HG03025 (cell line): ENCODE measurements at regions not wholly inside any gene's neighbourhood (a gene's known extent, or its start where the extent isn't known, plus 50 kb on each side); places are given as distances from the start of the nearest gene placed in this dataset.
"Not testable (repeated sequence)": the region's sequence is repeated elsewhere in the genome, so short reads cannot be mapped to it uniquely, and the experiment has no call there.

ENCODE experiments used
- ATAC-seq: cut with Tn5 transposase; IDR thresholded peaks from one replicate; pipeline ENCODE4 v1.9.1; 2021; ENCODE audit warnings: mild to moderate bottlenecking, moderate library complexity; ENCODE audit not compliant: unreplicated experiment, low FRiP score

- no peak for ATAC-seq
Measured at GRCh38 chr7:33776788-33777187, 128.6 kb upstream of the BMPER start.

- ATAC-seq = no peak
Measured at GRCh38 chr7:33778195-33778594, 127.1 kb upstream of the BMPER start.

- ATAC-seq = no peak
Measured at GRCh38 chr7:33779216-33779615, 126.1 kb upstream of the BMPER start.

- ATAC-seq = no peak
Measured at GRCh38 chr7:33781167-33781566, 124.2 kb upstream of the BMPER start.

- ATAC-seq = no peak
Measured at GRCh38 chr7:33781796-33782195, 123.5 kb upstream of the BMPER start.

DNA sequence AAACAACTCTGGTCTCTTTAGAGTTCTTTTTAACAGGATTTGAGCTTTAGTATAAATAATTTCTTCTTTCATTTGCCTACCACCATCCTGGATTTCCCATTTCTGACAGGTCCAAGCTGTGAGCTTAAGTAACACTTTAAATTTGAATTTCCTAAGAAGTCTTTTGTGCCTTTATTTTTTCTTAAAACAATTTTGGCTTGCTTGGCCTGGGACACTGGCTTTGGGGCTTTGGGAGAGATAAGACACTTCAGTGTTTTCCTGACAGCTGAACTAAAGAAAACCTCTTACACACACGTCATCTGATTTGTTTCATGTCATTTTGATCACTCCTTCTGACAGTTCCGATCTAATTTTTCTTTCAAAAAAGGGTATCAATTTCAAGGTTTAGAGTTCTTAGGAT, 121.3 kb upstream of the BMPER start:
- ATAC-seq = no peak

- ATAC-seq = no peak
Measured at GRCh38 chr7:33788531-33788930, 116.8 kb upstream of the BMPER start.

DNA sequence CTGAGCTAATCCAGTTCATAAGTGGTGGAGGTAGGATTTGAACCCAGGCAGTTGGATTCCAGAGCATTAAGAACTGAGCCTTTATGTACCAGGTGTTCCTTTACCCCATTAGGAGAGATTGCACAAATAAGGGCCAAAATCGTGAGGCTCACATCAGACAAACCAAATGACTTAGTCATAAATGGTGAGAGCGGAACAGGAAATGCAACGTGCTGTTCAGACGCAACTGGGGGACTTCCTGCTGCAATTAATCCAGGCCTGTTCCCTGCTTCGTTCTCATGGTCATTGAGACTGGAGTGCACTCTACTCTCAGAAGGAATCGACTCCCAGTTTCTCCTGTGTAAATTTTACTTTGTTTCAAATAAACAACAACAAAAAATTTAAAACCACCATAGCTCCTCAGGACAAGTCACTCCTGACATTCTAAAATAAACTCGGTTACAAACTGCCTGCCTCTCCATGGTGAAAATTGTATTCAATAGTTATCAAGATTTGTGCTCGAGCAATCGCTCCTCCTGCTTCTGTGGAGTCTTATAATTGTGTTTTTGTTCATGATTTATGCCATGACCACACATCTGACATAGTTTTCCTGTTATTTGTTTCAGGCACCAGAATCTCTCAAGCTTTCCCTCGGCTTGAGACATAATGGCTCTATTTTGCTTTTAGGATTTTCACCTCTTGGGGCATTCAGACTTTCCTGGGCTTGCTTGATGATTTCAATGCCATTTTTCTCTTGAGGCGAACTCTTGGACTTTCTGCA, 115.3 kb upstream of the BMPER start:
- ATAC-seq = no peak

DNA sequence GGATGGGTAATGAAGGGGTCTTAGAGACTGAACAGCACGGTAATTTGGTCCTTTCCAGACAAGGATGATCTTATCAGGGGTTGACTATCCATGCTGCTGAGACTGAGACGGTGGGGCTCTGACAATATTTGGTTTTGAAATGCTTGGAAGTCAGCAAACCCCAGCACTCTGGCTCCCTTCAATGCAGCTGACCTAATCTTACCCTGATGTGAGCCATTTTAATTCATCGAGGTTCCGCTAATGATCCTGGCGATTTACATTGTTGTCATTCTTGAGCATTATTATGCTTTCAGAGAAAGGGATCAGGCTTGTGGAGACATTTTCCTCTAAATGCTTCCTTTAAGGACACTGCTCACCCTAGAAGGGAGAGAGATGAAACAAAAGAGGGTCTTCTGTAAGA, 114.6 kb upstream of the BMPER start:
- ATAC-seq = no peak

GRCh38 chr7:33792041-33792440, 113.3 kb upstream of the BMPER start:
- ATAC-seq = no peak

DNA sequence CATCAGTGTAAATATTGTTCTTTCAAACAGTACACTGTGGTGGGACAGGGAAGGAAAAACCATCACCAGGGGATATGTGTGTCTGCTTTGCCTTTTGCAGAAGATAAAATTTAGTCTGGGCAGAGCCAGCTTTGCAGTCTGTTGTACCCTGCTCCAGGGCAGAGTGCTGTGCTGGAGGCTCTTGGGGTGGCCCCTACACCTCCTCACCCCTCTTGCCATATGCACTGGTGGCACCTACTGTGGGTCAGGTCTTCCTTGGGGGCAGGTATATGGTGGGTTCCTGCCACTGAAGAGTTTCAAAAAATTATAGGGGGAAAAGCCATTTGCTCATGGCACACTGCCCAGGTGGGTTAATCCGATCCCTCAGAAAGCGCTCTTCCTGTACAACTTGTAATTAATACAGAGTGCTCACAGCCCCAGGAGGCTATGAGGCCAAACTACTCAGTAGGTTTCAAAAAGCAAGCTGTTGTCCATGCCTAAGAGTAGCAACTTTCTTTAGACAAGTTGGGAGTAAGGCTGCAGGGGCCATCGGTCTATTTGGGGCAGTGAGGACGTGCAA, 112.7 kb upstream of the BMPER start:
- ATAC-seq = no peak

DNA sequence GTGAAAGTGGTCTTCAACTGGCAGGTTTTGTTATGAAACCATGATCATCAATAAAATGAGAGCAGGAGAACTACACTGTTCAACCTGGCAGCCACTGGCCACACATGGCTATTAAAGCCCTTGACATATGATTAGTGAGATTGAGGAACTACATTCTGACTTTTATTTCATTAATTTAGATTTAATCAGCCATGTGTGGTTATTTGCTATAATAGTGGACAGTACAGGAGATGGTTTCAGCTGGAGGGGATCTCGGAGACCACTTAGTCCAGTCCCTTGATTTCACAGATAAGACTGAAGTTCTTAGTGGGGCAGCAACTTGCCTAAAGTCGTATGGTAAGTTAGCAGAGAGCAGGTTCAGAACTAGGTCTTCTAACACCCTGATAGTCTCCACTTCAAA, 111.7 kb upstream of the BMPER start:
- ATAC-seq = no peak

DNA sequence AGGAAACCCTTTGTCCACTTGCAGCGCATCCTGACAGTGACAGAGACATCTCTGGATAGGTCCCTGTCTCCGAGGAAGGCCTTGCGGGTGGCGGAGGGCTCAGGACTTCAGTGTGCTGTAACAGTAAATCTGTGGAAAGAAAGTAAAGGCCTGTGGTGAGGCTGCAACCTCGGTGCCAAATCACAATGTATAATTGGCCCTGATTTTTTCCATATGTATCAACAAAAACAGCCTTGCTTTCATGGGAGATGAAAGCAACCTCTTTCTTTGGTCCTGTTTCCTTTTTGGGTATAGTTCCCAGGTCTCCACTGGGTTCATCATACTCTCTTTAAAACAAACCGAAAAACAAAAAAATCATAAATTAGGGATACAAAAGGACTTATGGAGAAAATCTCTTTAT, 110.9 kb upstream of the BMPER start:
- no peak for ATAC-seq

DNA sequence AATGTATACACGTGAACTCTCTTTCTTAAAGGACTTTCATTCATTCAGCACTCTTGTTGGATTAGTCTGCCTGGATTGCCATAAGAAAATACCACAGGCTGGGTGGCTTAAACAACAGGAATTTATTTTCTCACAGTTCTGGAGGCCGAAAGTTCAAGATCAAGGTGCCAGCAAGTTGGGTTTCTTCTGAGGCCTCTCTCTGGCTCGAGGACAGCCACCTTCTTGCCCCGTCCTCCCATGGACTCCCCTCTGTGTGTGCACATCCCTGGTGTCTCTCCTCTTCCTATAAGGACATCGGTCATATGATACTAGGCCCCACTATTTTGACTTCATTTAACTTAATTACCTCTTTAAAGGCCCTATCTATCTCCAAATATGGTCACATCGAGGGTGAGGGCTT, 110.4 kb upstream of the BMPER start:
- no peak for ATAC-seq

- no peak for ATAC-seq
Measured at GRCh38 chr7:33796538-33796937, 108.8 kb upstream of the BMPER start.

DNA sequence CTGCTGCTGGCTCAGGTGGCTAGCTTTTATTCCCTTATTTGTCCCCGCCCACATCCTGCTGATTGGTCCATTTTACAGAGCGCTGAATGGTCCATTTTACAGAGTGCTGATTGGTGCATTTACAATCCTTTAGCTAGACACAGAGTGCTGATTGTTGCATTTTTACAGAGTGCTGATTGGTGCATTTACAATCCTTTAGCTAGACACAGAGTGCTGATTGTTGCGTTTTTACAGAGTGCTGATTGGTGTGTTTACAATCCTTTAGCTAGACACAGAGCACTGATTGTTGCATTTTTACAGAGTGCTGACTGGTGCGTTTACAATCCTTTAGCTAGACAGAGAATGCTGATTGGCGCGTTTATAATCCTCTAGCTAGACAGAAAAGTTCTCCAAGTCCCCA, 107.8 kb upstream of the BMPER start:
- ATAC-seq = not testable (repeated sequence)

DNA sequence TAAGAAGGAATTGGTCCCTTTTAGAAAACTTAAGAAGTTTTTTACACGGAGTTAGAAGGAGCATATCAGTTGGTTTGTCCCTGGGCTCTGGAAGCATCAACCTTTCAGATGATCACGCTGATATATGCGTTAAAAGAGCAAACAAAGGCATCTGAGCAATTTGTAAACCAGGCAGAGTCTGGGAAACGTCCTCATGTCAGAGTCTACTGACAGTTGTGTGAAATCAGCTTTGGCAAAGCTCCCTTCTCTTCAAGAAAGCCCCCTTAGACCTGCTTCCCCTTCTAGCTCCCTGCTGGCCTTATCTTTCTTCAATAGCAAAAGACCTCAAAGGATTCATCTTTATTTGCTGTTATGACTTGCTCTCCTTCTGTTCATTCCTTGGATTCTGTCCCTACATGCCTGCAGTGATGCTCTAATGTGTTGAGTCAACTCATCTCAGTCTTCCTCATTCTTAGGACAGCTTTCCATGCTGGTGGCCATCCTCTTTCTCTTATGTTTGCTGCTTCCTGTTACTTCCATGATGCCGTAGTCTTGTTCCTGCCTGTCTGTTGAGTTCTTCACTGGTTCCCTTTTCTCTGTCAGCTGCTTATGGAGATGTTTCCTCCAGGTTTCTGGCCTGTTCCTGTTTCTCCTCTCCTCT, 106.5 kb upstream of the BMPER start:
- no peak for ATAC-seq

GRCh38 chr7:33799766-33800165, 105.6 kb upstream of the BMPER start:
- no peak for ATAC-seq

DNA sequence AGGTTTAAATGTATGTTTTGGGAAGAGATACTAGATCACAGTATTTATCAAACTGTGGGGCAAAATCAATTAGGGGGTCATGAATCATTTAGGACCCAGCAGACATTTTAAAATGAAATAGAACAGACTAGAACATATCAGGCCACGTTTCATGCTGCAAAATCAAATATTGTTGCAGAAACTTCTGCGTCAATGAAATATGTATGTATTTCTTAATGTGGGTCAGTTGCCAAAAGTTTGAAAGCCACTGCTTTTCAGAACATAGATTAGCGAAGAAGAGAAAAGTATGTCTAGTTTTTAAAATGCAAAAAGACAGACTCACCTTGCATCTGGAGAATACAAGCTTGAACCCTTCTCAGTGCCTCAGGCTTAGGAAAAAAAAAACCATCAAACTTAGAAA, 102.7 kb upstream of the BMPER start:
- no peak for ATAC-seq

DNA sequence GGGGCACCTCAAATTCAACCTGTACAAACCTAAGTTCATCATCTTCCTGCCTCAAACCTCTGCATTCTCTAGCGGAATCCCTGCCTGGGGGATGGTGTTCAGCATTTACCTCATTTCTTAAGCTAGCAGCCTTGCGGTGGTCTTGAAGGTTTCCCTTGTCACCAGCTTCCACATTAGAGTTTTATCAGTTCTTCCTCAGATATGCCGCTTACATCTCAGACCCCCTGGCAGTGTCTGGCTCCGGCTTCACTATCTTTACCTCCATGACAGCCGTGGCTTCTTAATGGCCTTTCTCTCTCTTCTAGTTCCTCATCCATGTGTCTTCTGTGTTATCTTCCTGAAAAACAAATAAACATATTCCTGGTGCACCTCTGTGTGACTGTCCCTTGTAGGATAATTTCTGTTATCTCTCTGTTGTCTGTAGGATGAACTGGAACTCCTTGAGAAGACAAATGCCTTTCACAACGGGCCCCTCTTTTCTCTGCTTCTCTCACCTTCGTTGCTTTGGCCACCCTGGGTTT, 101.1 kb upstream of the BMPER start:
- ATAC-seq = no peak

GRCh38 chr7:33805630-33806233, 99.6 kb upstream of the BMPER start:
- no peak for ATAC-seq
